AG04450 (cell line): ENCODE measurements at regions not wholly inside any gene's neighbourhood (a gene's known extent, or its start where the extent isn't known, plus 50 kb on each side); places are given as distances from the start of the nearest gene placed in this dataset.

Source experiments
- CTCF ChIA-PET: fragments of 300-600, 350-600 bp; formaldehyde crosslinking; extraction: SDS; loops from one replicate; lab custom pipeline; 2022; ENCODE audit warnings: antibody characterized with exemption, inconsistent platforms; lab: Charles Lee
- POLR2A ChIA-PET: fragments of 350-600 bp; formaldehyde crosslinking; extraction: SDS; loops from one replicate; lab custom pipeline; 2021; ENCODE audit warnings: antibody characterized with exemption, inconsistent platforms; lab: Yijun Ruan, JAX
- DNase-seq: peaks from one replicate; pipeline ENCODE4 v3.0.0-alpha.2; 2011; ENCODE audit warnings: low read depth, low spot score
- H3K27ac ChIP-seq: one replicate; pipeline ENCODE4 v1.5.1; 2012; ENCODE audit warnings: low read depth, low read length, control low read depth
- H3K27me3 ChIP-seq: one replicate; pipeline ENCODE4 v1.6.0; 2012; ENCODE audit warnings: low read length; ENCODE audit not compliant: control insufficient read depth, insufficient read depth
- H3K4me3 ChIP-seq: 2 replicates; pipeline ENCODE4 v1.5.1; 2011; ENCODE audit warnings: mild to moderate bottlenecking, low read depth, low read length, control low read depth
- H3K9me3 ChIP-seq: 2 replicates; pipeline ENCODE4 v1.5.1; 2012; ENCODE audit warnings: low read length; ENCODE audit not compliant: control insufficient read depth, insufficient read depth
- TF ChIP-seq, protein P1 (sequence below): IDR thresholded peaks from 2 replicates; pipeline ENCODE4 v1.5.1; 2011; ENCODE audit warnings: low read depth, low read length, control low read depth, inconsistent platforms

- peaks cover 7% of the 10 kb centered on the region; the same call in 1 of the 2 replicates for H3K9me3 ChIP-seq
- H3K27me3 ChIP-seq: no peaks in the 10 kb centered on the region
- no peak overlapping the region for H3K27ac ChIP-seq
- H3K4me3 ChIP-seq: no peak overlapping the region
- CTCF ChIA-PET: no interaction called here
- DNase-seq: no peak
- TF ChIP-seq, protein P1, sequence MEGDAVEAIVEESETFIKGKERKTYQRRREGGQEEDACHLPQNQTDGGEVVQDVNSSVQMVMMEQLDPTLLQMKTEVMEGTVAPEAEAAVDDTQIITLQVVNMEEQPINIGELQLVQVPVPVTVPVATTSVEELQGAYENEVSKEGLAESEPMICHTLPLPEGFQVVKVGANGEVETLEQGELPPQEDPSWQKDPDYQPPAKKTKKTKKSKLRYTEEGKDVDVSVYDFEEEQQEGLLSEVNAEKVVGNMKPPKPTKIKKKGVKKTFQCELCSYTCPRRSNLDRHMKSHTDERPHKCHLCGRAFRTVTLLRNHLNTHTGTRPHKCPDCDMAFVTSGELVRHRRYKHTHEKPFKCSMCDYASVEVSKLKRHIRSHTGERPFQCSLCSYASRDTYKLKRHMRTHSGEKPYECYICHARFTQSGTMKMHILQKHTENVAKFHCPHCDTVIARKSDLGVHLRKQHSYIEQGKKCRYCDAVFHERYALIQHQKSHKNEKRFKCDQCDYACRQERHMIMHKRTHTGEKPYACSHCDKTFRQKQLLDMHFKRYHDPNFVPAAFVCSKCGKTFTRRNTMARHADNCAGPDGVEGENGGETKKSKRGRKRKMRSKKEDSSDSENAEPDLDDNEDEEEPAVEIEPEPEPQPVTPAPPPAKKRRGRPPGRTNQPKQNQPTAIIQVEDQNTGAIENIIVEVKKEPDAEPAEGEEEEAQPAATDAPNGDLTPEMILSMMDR: no peak
- POLR2A ChIA-PET: no interaction called here
Observed at GRCh38 chr2:236632295-236633218, 62.9 kb downstream of the ACKR3 start.

DNA sequence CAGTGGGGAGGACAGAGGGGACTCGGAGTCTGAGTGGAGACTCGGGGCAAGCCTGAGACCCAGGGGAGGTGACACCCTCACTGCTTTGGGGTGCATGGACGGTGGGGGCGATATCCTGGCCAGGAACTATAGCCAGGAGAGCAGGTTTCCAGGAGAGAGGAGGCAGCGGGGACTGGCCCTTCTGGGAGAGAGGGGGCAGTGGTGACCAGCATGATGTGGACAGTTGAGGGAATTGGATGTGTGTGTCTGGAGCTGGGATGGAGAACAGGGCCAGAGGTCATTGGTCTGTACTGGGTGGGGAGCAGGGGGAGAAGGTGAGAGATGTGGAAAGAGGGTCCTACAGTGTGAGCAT is 63.6 kb downstream of the ACKR3 start:
- DNase-seq: no peak
- ChIA-PET CTCF (no interaction called here), POLR2A (no interaction called here)
- no peak overlapping the region for H3K4me3 ChIP-seq
- TF ChIP-seq, protein P1: no peak
- H3K27ac ChIP-seq: no peak overlapping the region
- no peaks in the 10 kb centered on the region for H3K27me3 ChIP-seq
- peaks cover 7% of the 10 kb centered on the region for H3K9me3 ChIP-seq

DNA sequence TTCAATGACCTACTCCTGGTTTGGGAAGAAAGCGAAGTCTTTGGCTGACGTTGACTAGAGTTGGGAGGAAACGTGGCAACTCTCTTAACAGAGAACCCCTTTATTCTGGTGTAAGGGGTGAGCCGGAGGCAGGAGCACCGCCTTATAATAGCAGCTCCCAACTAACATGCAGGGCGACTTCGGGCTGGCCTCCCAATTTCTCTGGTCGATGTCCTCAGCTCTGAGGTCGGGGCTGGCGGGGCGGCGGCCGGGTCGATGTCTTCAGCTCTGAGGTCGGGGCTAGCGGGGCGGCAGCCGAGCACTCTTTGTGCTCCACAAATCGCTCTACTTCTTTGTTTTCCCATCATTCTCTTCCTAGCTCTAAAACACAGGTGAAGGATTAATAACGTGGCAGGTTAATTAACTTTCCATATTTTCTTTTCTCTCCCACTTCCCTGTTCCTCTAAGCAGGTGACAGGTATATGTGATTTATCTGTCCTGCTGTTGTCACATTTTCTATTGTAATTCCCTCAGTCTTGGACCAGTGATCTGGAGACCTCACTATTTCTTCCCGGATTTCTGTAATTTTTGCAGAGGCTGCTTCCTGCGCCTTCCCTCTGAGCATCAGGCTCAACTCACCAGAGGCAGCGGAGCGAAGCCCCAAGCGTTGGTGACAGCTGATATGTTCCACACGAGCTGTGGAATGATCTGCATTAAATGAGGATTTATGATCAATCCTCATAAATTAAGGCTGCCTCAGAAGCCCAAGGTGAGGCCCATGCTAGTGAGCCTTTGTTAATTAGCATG is 64.3 kb downstream of the ACKR3 start:
- ChIA-PET CTCF (no interaction called here), POLR2A (no interaction called here)
- TF ChIP-seq, protein P1: no peak
- no peaks in the 10 kb centered on the region for H3K27me3 ChIP-seq
- no peak overlapping the region for H3K27ac ChIP-seq
- H3K4me3 ChIP-seq: no peak overlapping the region
- no peak for DNase-seq
- peaks cover 7% of the 10 kb centered on the region for H3K9me3 ChIP-seq

DNA sequence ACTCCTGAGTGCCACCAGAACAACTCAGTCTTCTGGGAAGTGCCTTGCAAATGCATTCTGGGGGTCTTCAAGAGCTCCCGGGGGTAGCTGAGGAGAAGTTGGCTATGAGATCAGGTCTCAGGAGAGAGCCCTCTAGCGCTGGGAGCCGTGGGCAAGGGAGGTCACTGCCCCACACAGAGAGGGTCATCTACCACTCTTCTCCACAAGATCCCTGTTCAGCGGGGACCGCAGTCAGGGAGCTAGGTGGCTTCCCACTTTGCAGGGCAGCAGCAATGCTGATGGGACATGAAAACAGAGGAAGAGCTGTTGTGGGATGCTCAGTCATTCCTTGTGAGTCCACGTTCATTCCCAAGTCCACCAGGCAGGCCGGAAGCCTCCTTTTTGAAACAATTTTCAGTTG is 66.6 kb downstream of the ACKR3 start:
- Histone ChIP-seq H3K9me3 (peaks cover 17% of the 10 kb centered on the region), H3K27me3 (no peaks in the 10 kb centered on the region), H3K4me3 (no peak overlapping the region), H3K27ac (no peak overlapping the region)
- CTCF ChIA-PET: no interaction called here
- no peak for DNase-seq
- POLR2A ChIA-PET: no interaction called here
- TF ChIP-seq, protein P1: no peak
